GM23248 (cell line): ENCODE measurements at regions not wholly inside any gene's neighbourhood (a gene's known extent, or its start where the extent isn't known, plus 50 kb on each side); places are given as distances from the start of the nearest gene placed in this dataset.

Experiments used
- EZH2 ChIP-seq: fragments of 200-600 bp; sonication (generic); IDR thresholded peaks from 2 replicates; pipeline ENCODE4 v1.6.1; 2018; ENCODE audit warnings: antibody characterized with exemption, mild to moderate bottlenecking; ENCODE audit not compliant: insufficient read depth, poor library complexity, severe bottlenecking
- EZH2phosphoT487 ChIP-seq: fragments of 200-600 bp; sonication (generic); IDR thresholded peaks from 2 replicates; pipeline ENCODE4 v1.6.1; 2018; ENCODE audit warnings: antibody characterized with exemption, moderate library complexity, mild to moderate bottlenecking, low read depth; ENCODE audit not compliant: insufficient read depth

DNA sequence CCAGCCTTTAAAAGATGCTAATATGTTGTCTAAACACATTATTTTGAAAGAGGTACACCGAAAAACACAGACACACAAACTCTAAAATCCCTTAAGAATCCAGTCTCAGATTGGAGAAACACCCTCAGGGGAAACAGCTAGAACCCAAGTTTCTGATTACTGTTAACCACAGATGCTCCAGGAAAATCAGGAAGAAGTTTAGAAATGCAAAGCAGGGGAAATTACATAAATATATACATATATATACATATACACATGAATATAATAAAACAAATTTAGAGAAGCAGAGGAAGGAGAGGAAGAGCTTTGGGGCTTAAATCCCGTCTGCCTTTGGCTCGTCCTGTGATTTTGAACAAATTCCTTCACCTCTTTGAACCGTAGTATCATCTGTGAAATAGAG lies 73.2 kb upstream of the KLF4 start:
- TF ChIP-seq EZH2 (no peak), EZH2phosphoT487 (no peak)
